ENCODE measurements at regions not wholly inside any gene's neighbourhood (a gene's known extent, or its start where the extent isn't known, plus 50 kb on each side); places are given as distances from the start of the nearest gene placed in this dataset.

GRCh38 chr14:85953265-85953664 lies 423.3 kb downstream of the FLRT2 start:
- ChIA-PET POLR2A (no interaction called here), CTCF (no interaction called here)
- no peaks in the 10 kb centered on the region for H3K4me1 ChIP-seq (ENCODE audit: control insufficient read depth, extremely low read depth, insufficient read depth, low read length)
- no peak for DNase-seq (ENCODE audit: low read depth, low spot score)
- H3K4me3 ChIP-seq (replicated peaks in 1 of 3; ENCODE audit: insufficient read depth in 1 of 3, low read depth in 1 of 3, low read length in 3 of 3) = no peak overlapping the region
- H3K4me2 ChIP-seq (ENCODE audit: insufficient read depth, low read length) = no peak overlapping the region
- BruUV-seq (replicated peaks) = no TSS peak
- no peaks in the 10 kb centered on the region for H3K27me3 ChIP-seq (ENCODE audit: control insufficient read depth in 2 of 2, insufficient read depth in 2 of 2, low read length in 2 of 2)
- H4K20me1 ChIP-seq (replicated peaks; ENCODE audit: control insufficient read depth, extremely low read depth, insufficient read depth, low read length) = no peaks in the 10 kb centered on the region
- H3K79me2 ChIP-seq (ENCODE audit: control insufficient read depth, insufficient read depth, low read length) = no peaks in the 10 kb centered on the region
- H3K36me3 ChIP-seq (ENCODE audit: control insufficient read depth in 2 of 2, extremely low read depth in 1 of 2, insufficient read depth in 2 of 2, low read length in 2 of 2) = no peaks in the 10 kb centered on the region
- dilution Hi-C loops (cut with MboI; ENCODE audit: extremely low pct_ligation_motif_present, low sequenced_read_pairs) = no loop called here
- no peaks in the 10 kb centered on the region for H3K9me3 ChIP-seq (replicated peaks; ENCODE audit: control insufficient read depth, insufficient read depth, low read length)
- FAIRE-seq = no peak
- H3K9me1 ChIP-seq (replicated peaks; ENCODE audit: control insufficient read depth, extremely low read depth, insufficient read depth, low read length) = no peaks in the 10 kb centered on the region
- intact Hi-C loops (cut with micrococcal nuclease) = no loop called here
- H3K9ac ChIP-seq (replicated peaks; ENCODE audit: extremely low read depth, insufficient read depth, low read length) = no peak overlapping the region
- H2AFZ ChIP-seq (ENCODE audit: low read depth, low read length) = no peak overlapping the region
- TF ChIP-seq MYC (IDR thresholded peaks at IDR 0.05; ENCODE audit: low read depth, low read length) (no peak), JUN (IDR thresholded peaks at IDR 0.05; ENCODE audit: borderline replicate concordance, insufficient read depth, insufficient read length, low read depth) (no peak), FOS (IDR thresholded peaks at IDR 0.05; ENCODE audit: borderline replicate concordance, insufficient read depth, low read length) (no peak), GATA2 (IDR thresholded peaks at IDR 0.05; ENCODE audit: insufficient read depth, insufficient read length, low read depth, low read length) (no peak), CTCF (IDR thresholded peaks at IDR 0.05; ENCODE audit: extremely low read depth in 1 of 2, insufficient read depth in 1 of 2, low read depth in 1 of 2, low read length in 2 of 2) (no peak)
- no peak overlapping the region for H3K27ac ChIP-seq (ENCODE audit: insufficient read depth, low read depth, low read length)

- TF ChIP-seq MAX (IDR thresholded peaks at IDR 0.05; ENCODE audit: insufficient read depth, insufficient read length) = no peak
- no peak for TF ChIP-seq MYC (IDR thresholded peaks at IDR 0.05; ENCODE audit: low read depth, low read length)
- TF ChIP-seq JUN (IDR thresholded peaks at IDR 0.05; ENCODE audit: borderline replicate concordance, insufficient read depth, insufficient read length, low read depth) = no peak
- no peak for TF ChIP-seq POLR2A (IDR thresholded peaks at IDR 0.05; ENCODE audit: low read depth, low read length)
- no peak for TF ChIP-seq CTCF (IDR thresholded peaks at IDR 0.05; ENCODE audit: extremely low read depth in 1 of 2, insufficient read depth in 1 of 2, low read depth in 1 of 2, low read length in 2 of 2)
- no peak for TF ChIP-seq GATA2 (IDR thresholded peaks at IDR 0.05; ENCODE audit: insufficient read depth, insufficient read length, low read depth, low read length)
- TF ChIP-seq POLR2AphosphoS5 (IDR thresholded peaks at IDR 0.05; ENCODE audit: insufficient read depth, low read depth, low read length) = no peak
- TF ChIP-seq FOS (IDR thresholded peaks at IDR 0.05; ENCODE audit: borderline replicate concordance, insufficient read depth, low read length) = no peak
- no peak for TF ChIP-seq EZH2 (IDR thresholded peaks at IDR 0.05; ENCODE audit: borderline replicate concordance, low read depth, low read length, severe bottlenecking)
- no peaks in the 10 kb centered on the region for H3K27me3 ChIP-seq (ENCODE audit: control insufficient read depth in 2 of 2, insufficient read depth in 2 of 2, low read length in 2 of 2)
- H3K4me3 ChIP-seq (replicated peaks in 1 of 3; ENCODE audit: insufficient read depth in 1 of 3, low read depth in 1 of 3, low read length in 3 of 3) = no peak overlapping the region
- H3K9ac ChIP-seq (replicated peaks; ENCODE audit: extremely low read depth, insufficient read depth, low read length) = no peak overlapping the region
- H3K79me2 ChIP-seq (ENCODE audit: control insufficient read depth, insufficient read depth, low read length) = no peaks in the 10 kb centered on the region
- H2AFZ ChIP-seq (ENCODE audit: low read depth, low read length) = no peak overlapping the region
- DNase-seq (ENCODE audit: low read depth, low spot score) = no peak
- no TSS peak for BruUV-seq (replicated peaks)
- intact Hi-C loops (cut with micrococcal nuclease) = no loop called here
- no peaks in the 10 kb centered on the region for H3K9me1 ChIP-seq (replicated peaks; ENCODE audit: control insufficient read depth, extremely low read depth, insufficient read depth, low read length)
- FAIRE-seq = no peak
- no peak overlapping the region for H3K27ac ChIP-seq (ENCODE audit: insufficient read depth, low read depth, low read length)
- H3K4me1 ChIP-seq (ENCODE audit: control insufficient read depth, extremely low read depth, insufficient read depth, low read length) = no peaks in the 10 kb centered on the region
- no peak overlapping the region for H3K4me2 ChIP-seq (ENCODE audit: insufficient read depth, low read length)
- no peaks in the 10 kb centered on the region for H4K20me1 ChIP-seq (replicated peaks; ENCODE audit: control insufficient read depth, extremely low read depth, insufficient read depth, low read length)
- CTCF ChIA-PET = no interaction called here
- H3K9me3 ChIP-seq (replicated peaks; ENCODE audit: control insufficient read depth, insufficient read depth, low read length) = no peaks in the 10 kb centered on the region
- dilution Hi-C loops (cut with MboI; ENCODE audit: extremely low pct_ligation_motif_present, low sequenced_read_pairs) = no loop called here
- H3K36me3 ChIP-seq (ENCODE audit: control insufficient read depth in 2 of 2, extremely low read depth in 1 of 2, insufficient read depth in 2 of 2, low read length in 2 of 2) = no peaks in the 10 kb centered on the region
- POLR2A ChIA-PET = no interaction called here
These were observed 418.2 kb downstream of the FLRT2 start for GRCh38 chr14:85948153-85948552.
